ENCODE measurements at regions not wholly inside any gene's neighbourhood (a gene's known extent, or its start where the extent isn't known, plus 50 kb on each side); places are given as distances from the start of the nearest gene placed in this dataset.
"Not testable (repeated sequence)": the region's sequence is repeated elsewhere in the genome, so short reads cannot be mapped to it uniquely, and the experiment has no call there.

- in situ Hi-C loops (cut with HindIII; ENCODE audit: low sequenced_read_pairs): no loop called here
These were observed 271.1 kb upstream of the CCL2 start for GRCh38 chr17:33983824-33984574.

- in situ Hi-C loops (cut with HindIII; ENCODE audit: low sequenced_read_pairs): no loop called here
These were observed 269.0 kb upstream of the CCL2 start for GRCh38 chr17:33986088-33986487.

GRCh38 chr17:33986566-33986965, 268.5 kb upstream of the CCL2 start:
- in situ Hi-C loops (cut with HindIII; ENCODE audit: low sequenced_read_pairs): no loop called here

DNA sequence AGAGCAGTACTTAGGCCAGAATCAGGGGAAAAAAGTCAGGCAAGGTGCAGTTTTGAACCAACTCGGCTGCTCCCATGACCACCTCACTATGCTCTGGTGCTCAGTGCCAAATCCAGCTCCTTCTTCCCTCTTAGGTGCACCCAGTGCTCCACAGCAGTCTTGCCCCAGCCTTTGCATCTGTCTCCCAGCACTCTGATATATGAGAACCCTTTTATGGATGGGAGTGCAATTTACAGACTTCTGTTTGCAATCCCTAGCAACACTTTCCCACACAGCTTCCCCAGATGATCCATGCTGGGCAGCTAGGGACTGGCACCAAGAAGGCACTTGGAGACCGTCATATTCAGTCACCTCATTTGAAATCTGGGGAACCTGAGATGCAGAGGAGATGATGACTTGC, 267.9 kb upstream of the CCL2 start:
- in situ Hi-C loops (cut with HindIII; ENCODE audit: low sequenced_read_pairs): no loop called here

DNA sequence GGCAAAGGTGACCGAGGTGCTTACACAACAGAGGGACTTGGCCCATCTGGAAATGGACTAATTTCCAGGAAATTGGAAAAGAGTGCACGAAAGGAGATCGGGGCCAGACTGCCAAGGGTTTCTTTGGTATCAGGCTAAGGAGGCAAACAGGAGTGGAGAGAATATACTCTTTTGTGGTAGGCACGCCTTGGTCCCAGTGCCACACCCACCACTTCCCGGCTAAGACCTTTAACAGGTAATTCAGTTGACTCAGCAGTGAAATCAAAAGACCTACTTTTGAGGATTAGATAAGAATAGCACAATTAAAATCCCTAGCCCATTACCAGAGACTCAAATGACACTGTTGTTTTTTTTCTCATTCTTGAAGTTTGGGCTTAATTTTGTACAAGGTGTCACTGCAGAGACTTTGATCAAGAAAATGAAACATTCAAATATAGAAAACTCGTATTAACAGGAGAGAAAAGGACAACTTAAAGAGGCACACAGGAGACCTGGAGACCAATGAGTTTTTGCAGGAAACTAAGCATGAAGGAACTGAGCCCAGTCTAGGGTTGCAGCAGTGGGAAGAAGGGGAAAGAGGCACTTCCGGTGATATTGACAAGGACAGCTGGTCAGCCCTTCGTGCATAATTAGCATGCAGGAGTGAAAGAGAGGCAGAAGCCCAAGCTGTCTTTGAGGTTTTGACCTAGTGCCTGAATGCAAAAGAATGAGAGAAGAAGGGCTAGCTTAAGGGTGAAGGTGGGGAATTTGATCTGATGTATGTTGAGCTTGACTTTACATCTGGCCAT, 265.5 kb upstream of the CCL2 start:
- in situ Hi-C loops (cut with HindIII; ENCODE audit: low sequenced_read_pairs): no loop called here

- in situ Hi-C loops (cut with HindIII; ENCODE audit: low sequenced_read_pairs): no loop called here
These were observed 264.0 kb upstream of the CCL2 start for GRCh38 chr17:33990943-33991706.

DNA sequence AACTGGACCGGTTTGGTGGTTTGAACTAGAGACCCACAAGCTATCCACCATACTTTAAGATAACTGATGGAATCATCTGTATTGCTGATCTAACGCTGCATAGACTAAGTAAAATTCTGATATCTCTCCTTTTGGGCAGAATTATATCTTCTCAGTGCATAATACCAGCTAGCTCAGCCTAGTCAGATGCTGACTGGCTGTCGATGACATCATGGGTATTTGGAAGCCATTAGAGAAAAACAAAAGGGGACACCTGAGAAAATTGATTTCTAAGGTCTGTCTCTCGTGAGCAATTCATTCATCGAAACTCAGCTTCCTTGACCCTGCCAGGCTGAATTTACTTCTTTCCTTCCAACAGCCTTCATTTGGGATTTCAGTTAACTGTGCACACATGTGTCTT, 263.0 kb upstream of the CCL2 start:
- in situ Hi-C loops (cut with HindIII; ENCODE audit: low sequenced_read_pairs): no loop called here

DNA sequence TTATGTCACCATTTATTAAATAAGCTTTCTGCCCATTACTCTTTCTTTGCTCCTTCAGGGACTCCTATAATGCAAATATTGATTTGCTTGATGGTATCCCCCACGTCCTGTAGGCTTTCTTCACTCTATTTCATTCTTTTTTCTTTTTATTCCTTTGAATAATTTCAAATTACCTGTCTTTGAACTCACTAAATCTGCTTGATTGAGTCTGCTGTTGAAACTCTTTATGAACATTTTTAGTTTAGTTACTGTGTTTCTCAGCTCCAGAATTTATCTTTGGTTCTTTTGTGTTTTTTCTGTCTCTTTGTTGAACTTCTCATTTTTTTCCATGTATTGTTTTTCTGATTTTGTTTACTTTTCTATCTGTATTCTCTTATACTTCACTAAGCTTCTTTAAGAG, 254.4 kb upstream of the CCL2 start:
- in situ Hi-C loops (cut with HindIII; ENCODE audit: low sequenced_read_pairs): no loop called here

DNA sequence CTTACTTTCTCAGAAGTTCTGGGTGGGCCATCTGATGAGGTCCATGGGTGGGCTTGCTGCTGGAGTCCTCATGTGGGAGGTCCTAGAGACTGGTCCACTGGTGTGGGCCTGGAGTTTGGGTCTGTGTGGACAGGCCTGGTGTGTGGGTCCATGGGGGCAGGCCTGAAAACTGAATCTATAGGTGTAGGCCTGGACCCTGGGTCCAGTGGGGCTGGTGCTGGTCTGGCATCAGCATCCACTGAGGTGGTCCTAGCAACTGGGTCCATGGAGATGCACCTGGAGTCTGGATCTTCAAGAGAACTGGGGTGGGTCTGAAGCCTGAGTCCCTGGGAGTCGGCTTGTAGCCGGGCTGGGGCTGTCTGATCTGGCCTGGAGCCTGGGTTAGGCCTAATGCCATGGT, 253.8 kb upstream of the CCL2 start:
- in situ Hi-C loops (cut with HindIII; ENCODE audit: low sequenced_read_pairs): no loop called here

DNA sequence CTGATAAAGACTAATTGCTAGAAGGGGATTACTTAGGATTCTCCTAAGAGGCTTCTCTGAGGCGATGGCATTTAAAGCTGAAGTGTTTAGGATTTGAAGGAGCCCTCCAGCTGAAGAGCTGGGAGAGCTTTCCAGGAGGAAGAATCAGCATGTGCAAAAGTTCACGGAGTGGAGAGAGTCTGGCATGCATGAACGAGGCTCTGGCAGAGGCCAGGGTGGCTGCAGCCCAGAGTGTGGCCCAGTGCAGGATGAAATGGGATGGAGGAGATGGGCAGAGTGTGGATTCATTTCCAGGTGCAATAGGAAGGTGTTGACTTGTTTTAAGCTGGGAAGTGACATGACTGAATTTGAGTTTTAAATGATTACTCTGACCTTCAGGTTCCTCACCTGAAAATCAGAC, 249.0 kb upstream of the CCL2 start:
- in situ Hi-C loops (cut with HindIII; ENCODE audit: low sequenced_read_pairs): no loop called here

DNA sequence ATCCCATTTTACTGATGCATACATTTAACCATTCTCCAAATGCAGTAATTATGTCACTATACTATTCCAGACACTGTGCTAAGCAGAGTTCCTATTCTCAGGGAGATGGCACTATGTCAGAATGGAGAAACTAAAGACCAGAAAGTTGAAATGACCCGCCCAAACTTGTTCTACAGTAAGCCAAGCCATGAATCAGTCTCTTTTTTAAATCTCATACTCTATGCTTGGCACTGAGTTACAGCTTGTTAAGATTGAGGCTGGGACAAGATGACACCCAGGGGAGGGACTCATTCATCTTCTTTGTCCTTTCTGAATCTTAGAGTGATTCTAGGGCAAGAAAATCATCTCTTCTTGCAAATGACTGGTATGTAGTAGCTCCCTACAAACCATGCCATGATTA, 247.0 kb upstream of the CCL2 start:
- in situ Hi-C loops (cut with HindIII; ENCODE audit: low sequenced_read_pairs): no loop called here

DNA sequence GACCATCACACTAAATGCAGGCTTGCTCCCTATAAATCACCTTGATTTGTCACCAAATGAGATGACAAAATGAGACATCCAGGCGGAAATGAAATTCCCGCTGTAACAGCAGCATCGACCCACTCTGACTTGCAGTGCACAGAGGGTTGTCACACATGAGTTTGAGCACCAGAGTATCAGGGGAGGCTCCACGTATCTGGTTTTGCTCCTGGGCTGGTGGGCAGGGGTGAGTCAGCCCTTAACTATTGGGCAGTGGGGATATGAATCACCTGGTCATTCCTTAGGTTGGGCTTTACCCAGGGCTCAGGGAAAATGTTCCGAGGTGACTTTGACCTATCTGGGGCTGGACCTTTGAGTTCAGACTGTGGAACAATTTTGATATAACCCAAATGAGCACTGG, 245.2 kb upstream of the CCL2 start:
- in situ Hi-C loops (cut with HindIII; ENCODE audit: low sequenced_read_pairs): no loop called here

GRCh38 chr17:34010534-34010933, 244.6 kb upstream of the CCL2 start:
- in situ Hi-C loops (cut with HindIII; ENCODE audit: low sequenced_read_pairs): no loop called here

DNA sequence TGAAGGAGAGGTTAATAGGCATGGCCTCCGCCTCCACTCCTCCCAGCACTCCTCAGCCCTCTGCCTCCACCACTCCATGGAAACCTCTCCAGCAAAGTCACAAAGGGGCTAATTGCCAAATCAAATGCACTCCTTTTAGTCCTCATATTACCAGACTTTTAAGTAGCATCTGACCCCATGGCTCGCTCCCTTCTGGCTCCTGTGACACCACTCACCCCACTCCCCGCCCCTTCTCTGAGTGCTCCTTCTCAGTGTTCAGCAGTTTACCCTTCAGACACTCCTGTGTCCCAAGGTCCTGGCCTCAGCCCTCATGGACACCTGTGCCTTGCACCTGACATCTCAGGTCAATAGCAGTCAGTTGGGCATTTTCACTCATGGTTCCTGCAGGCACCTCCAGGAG, 243.5 kb upstream of the CCL2 start:
- in situ Hi-C loops (cut with HindIII; ENCODE audit: low sequenced_read_pairs): no loop called here

GRCh38 chr17:34012709-34013375, 242.2 kb upstream of the CCL2 start:
- in situ Hi-C loops (cut with HindIII; ENCODE audit: low sequenced_read_pairs): no loop called here

- in situ Hi-C loops (cut with HindIII; ENCODE audit: low sequenced_read_pairs): no loop called here
These were observed 239.8 kb upstream of the CCL2 start for GRCh38 chr17:34015253-34015652.

- in situ Hi-C loops (cut with HindIII; ENCODE audit: low sequenced_read_pairs): no loop called here
These were observed 230.7 kb upstream of the CCL2 start for GRCh38 chr17:34024386-34024785.

DNA sequence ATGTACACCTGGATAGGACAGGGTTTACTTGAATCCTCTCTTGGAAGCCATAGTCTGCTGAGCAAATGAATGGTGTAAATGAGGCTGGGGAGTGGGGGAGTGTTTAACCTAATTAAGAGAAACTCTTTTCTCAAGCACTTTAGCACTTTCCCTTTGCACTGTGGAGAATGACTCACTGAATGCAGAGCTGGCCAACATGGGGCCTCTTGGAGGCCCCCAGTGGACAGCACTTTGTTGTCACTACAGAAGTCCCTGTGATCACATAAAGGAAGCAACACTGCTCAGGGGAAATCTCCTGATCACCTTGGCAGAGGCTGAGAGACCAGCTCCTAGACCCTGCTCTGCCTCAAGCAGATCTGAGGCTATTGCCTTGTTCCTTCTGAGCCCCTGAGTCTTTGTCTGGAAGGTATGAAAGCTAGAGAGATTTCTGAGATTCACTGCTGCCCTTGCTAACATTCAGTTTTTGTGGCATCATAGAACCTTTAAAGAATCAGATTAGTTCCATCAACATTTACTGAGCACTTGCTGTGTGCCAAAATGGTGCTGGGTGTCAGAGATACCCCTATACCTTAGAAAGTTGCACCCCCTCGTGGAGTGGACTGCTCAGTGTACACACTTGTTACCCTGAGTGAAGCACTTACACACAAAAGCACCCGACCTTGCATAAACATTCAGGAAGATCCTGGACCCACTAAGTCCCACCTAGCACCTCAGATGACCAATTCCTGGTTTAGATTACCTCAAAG, 230.1 kb upstream of the CCL2 start:
- in situ Hi-C loops (cut with HindIII; ENCODE audit: low sequenced_read_pairs): no loop called here

- in situ Hi-C loops (cut with HindIII; ENCODE audit: low sequenced_read_pairs): not testable (repeated sequence)
These were observed 224.5 kb upstream of the CCL2 start for GRCh38 chr17:34030601-34031000.

GRCh38 chr17:34032305-34032704, 222.8 kb upstream of the CCL2 start:
- in situ Hi-C loops (cut with HindIII; ENCODE audit: low sequenced_read_pairs): not testable (repeated sequence)
